ENCODE measurements at regions not wholly inside any gene's neighbourhood (a gene's known extent, or its start where the extent isn't known, plus 50 kb on each side); places are given as distances from the start of the nearest gene placed in this dataset.

DNA sequence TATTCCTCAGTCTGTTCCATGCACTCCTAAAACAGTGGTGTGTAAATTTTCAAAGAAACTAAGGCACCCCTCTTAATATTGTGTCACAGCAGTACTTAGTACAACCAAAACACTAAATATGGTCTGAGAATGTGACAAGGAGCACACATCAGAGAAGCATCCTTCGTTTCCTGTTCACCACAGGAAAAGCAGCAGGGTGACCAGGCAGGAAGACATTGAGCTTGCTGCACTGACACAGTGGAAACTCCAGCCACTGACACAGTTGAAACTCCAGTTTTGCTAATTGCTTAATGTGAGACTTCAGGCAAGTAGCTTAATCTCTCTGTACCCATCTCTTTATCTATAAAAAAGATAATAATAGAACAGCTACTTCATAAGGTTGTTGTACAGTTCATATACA lies 353.0 kb upstream of the RORA start:
- TF ChIP-seq, protein P1, sequence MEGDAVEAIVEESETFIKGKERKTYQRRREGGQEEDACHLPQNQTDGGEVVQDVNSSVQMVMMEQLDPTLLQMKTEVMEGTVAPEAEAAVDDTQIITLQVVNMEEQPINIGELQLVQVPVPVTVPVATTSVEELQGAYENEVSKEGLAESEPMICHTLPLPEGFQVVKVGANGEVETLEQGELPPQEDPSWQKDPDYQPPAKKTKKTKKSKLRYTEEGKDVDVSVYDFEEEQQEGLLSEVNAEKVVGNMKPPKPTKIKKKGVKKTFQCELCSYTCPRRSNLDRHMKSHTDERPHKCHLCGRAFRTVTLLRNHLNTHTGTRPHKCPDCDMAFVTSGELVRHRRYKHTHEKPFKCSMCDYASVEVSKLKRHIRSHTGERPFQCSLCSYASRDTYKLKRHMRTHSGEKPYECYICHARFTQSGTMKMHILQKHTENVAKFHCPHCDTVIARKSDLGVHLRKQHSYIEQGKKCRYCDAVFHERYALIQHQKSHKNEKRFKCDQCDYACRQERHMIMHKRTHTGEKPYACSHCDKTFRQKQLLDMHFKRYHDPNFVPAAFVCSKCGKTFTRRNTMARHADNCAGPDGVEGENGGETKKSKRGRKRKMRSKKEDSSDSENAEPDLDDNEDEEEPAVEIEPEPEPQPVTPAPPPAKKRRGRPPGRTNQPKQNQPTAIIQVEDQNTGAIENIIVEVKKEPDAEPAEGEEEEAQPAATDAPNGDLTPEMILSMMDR (IDR thresholded peaks at IDR 0.05; ENCODE audit: extremely low read depth in 1 of 2, insufficient read depth in 1 of 2, low read depth in 1 of 2, low read length in 2 of 2), result no peak
- TF ChIP-seq JUN (IDR thresholded peaks at IDR 0.05; ENCODE audit: borderline replicate concordance, insufficient read depth, insufficient read length, low read depth) (no peak), POLR2A (IDR thresholded peaks at IDR 0.05; ENCODE audit: low read depth, low read length) (no peak), EZH2 (IDR thresholded peaks at IDR 0.05; ENCODE audit: borderline replicate concordance, low read depth, low read length, severe bottlenecking) (no peak), POLR2AphosphoS5 (IDR thresholded peaks at IDR 0.05; ENCODE audit: insufficient read depth, low read depth, low read length) (no peak)
- TF ChIP-seq, protein P2, sequence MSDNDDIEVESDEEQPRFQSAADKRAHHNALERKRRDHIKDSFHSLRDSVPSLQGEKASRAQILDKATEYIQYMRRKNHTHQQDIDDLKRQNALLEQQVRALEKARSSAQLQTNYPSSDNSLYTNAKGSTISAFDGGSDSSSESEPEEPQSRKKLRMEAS (IDR thresholded peaks at IDR 0.05; ENCODE audit: insufficient read depth, insufficient read length), result no peak
